C4-2B (cell line): ENCODE measurements at regions not wholly inside any gene's neighbourhood (a gene's known extent, or its start where the extent isn't known, plus 50 kb on each side); places are given as distances from the start of the nearest gene placed in this dataset.

Experiments
- ZFX ChIP-seq: fragments of 450-650 bp; IDR thresholded peaks from 2 replicates; pipeline ENCODE4 v1.6.1; 2017
- TF ChIP-seq, protein P1 (sequence below): fragments of 450-650 bp; conservative IDR thresholded peaks from 2 replicates; pipeline ENCODE4 v1.5.1; 2017; ENCODE audit warnings: mild to moderate bottlenecking

DNA sequence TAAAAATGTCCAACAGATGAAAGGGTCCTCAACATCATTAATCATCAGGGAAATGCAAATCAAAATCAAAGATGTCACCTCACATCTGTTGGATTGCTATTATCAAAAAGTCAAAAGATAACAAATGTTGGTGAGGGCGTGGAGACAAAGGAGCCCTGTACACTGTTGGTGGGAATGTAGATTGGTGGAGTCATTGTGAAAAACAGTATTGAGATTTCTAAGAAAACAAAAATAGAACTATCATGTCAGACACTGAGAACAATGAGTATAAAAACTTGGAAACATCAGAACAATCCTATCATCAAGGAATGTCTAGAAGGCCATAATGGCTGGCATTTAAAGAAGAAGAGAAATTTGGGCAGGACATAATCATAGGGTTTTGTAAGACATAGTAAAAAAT, 209.2 kb upstream of the PTGFR start:
- TF ChIP-seq, protein P1, sequence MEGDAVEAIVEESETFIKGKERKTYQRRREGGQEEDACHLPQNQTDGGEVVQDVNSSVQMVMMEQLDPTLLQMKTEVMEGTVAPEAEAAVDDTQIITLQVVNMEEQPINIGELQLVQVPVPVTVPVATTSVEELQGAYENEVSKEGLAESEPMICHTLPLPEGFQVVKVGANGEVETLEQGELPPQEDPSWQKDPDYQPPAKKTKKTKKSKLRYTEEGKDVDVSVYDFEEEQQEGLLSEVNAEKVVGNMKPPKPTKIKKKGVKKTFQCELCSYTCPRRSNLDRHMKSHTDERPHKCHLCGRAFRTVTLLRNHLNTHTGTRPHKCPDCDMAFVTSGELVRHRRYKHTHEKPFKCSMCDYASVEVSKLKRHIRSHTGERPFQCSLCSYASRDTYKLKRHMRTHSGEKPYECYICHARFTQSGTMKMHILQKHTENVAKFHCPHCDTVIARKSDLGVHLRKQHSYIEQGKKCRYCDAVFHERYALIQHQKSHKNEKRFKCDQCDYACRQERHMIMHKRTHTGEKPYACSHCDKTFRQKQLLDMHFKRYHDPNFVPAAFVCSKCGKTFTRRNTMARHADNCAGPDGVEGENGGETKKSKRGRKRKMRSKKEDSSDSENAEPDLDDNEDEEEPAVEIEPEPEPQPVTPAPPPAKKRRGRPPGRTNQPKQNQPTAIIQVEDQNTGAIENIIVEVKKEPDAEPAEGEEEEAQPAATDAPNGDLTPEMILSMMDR, result no peak
- TF ChIP-seq ZFX, result no peak
